NT2/D1 (cell line): ENCODE measurements at regions not wholly inside any gene's neighbourhood (a gene's known extent, or its start where the extent isn't known, plus 50 kb on each side); places are given as distances from the start of the nearest gene placed in this dataset.

Experiments used
- DNase-seq: peaks from one replicate; pipeline ENCODE4 v3.0.0-alpha.2; 2011; ENCODE audit warnings: low read depth, low spot score
- H3K27me3 ChIP-seq: 2 replicates; pipeline ENCODE4 v1.6.0; 2011; ENCODE audit warnings: mild to moderate bottlenecking; ENCODE audit not compliant: insufficient read length, insufficient read depth
- H3K36me3 ChIP-seq: 2 replicates; pipeline ENCODE4 v1.6.1; 2011; ENCODE audit warnings: mild to moderate bottlenecking, low read length, mixed read lengths; ENCODE audit not compliant: insufficient read depth, insufficient read length
- H3K4me1 ChIP-seq: 2 replicates; pipeline ENCODE4 v1.5.1; 2011; ENCODE audit not compliant: insufficient read depth, insufficient read length
- H3K4me3 ChIP-seq: 2 replicates; pipeline ENCODE4 v1.5.1; 2011; ENCODE audit warnings: low read depth; ENCODE audit not compliant: insufficient read length
- H3K9ac ChIP-seq: 2 replicates; pipeline ENCODE4 v1.6.0; 2011; ENCODE audit warnings: low read depth; ENCODE audit not compliant: insufficient read length
- H3K9me3 ChIP-seq: 2 replicates; pipeline ENCODE4 v1.5.1; 2011; ENCODE audit warnings: mild to moderate bottlenecking, low read length; ENCODE audit not compliant: insufficient read depth
- SUZ12 ChIP-seq: IDR thresholded peaks from 2 replicates; pipeline ENCODE4 v1.6.1; 2011; ENCODE audit not compliant: insufficient read length, insufficient read depth; ENCODE audit errors: extremely low read depth
- YY1 ChIP-seq: IDR thresholded peaks from 2 replicates; pipeline ENCODE4 v1.6.1; 2011; ENCODE audit not compliant: insufficient read length, insufficient read depth
- ZNF274 ChIP-seq: IDR thresholded peaks from 2 replicates; pipeline ENCODE4 v1.6.1; 2011; ENCODE audit warnings: mild to moderate bottlenecking, low read depth, low read length

DNA sequence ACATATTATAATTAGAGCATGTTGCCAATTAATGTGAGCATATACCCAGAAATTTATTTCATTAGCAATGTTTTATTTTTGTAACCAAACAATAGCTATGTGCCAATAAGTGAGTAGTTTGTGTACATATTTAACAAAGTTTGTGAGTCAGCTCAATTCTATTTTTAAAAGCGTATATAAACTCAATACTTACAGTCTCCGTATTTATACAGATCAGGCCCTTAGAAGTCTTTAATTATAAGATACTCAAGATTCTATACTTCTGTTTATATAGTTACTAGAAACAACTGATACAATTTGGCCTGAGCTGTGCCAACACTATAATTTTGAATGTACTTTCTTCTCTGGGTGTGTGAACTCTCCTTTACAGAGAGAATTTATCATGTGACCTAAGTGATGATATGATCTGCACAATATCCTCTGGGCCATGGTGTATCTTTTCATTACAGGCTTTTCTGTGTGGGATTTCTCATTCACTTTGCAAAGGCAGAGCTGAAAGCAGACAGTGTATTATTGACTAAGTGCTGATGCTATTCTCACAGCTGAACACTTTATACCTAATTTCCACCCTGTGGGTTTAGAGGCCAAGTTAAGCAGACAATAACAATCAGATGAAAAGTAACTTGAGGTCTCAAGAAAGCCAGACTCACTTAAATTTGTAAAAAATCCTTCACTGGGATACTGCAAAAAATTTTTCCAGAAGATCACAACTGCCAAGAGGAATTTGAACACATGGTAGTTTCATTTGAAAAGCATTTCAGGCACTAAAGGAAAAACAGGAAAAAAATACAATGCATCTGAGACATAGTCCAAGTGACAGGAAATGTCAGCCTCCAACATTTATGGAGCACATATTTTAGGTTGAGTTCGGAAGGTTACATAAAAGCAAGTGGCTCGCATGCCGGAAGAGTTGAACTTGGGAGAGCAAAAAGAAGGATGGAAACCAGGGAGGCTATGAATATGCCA lies 277.9 kb upstream of the SEMA6D start:
- Histone ChIP-seq H3K9me3 (no peaks in the 10 kb centered on the region), H3K27me3 (no peaks in the 10 kb centered on the region), H3K4me1 (no peaks in the 10 kb centered on the region), H3K36me3 (no peaks in the 10 kb centered on the region), H3K4me3 (no peak overlapping the region), H3K9ac (no peak overlapping the region)
- TF ChIP-seq ZNF274 = no peak
- TF ChIP-seq SUZ12 = no peak
- TF ChIP-seq YY1 = no peak
- no peak for DNase-seq

DNA sequence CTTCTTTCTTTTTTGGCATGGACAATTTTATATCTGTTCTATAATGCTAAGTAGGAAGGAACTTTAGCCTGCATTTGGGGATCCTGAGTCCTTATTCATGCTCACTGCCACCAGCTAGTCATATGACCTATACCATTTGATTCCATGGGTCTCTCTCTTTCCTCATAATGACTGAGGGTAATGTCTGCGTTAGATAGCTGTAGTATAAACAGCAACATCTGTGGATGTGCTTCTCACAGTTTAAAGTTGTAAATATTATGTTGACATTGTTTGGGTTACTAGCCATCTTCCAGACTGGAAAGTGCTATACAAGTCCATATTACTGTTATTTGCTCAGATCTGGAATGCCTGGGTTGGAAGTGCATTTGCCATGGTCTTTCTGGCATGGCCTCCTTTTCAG lies 274.9 kb upstream of the SEMA6D start:
- no peak overlapping the region for H3K4me3 ChIP-seq
- no peak overlapping the region for H3K9ac ChIP-seq
- H3K27me3 ChIP-seq = no peaks in the 10 kb centered on the region
- H3K4me1 ChIP-seq = no peaks in the 10 kb centered on the region
- H3K36me3 ChIP-seq = no peaks in the 10 kb centered on the region
- H3K9me3 ChIP-seq = no peaks in the 10 kb centered on the region
- no peak for TF ChIP-seq ZNF274
- no peak for DNase-seq

DNA sequence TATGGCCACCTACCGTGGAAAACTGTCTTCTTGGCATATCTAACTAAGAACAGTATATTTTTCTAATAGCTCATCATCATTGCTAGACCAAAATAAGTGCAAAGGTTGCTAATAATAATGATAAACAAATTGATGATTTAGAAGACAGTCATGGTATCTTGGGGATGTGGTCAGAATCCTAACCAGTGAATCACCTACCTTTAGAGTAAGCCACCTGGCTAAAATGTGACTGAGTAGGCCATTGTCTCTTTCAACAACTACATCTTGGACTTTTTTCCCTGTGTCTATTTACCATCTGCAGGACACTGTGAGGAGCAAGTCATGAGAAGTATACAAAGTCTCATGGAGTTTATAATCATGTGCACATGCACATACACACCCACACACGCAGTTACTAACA lies 273.5 kb upstream of the SEMA6D start:
- TF ChIP-seq SUZ12 = no peak
- TF ChIP-seq YY1 = no peak
- no peak for TF ChIP-seq ZNF274
- no peaks in the 10 kb centered on the region for H3K9me3 ChIP-seq
- DNase-seq = no peak
- no peak overlapping the region for H3K4me3 ChIP-seq
- no peaks in the 10 kb centered on the region for H3K27me3 ChIP-seq
- no peaks in the 10 kb centered on the region for H3K36me3 ChIP-seq
- no peaks in the 10 kb centered on the region for H3K4me1 ChIP-seq
- H3K9ac ChIP-seq = no peak overlapping the region

DNA sequence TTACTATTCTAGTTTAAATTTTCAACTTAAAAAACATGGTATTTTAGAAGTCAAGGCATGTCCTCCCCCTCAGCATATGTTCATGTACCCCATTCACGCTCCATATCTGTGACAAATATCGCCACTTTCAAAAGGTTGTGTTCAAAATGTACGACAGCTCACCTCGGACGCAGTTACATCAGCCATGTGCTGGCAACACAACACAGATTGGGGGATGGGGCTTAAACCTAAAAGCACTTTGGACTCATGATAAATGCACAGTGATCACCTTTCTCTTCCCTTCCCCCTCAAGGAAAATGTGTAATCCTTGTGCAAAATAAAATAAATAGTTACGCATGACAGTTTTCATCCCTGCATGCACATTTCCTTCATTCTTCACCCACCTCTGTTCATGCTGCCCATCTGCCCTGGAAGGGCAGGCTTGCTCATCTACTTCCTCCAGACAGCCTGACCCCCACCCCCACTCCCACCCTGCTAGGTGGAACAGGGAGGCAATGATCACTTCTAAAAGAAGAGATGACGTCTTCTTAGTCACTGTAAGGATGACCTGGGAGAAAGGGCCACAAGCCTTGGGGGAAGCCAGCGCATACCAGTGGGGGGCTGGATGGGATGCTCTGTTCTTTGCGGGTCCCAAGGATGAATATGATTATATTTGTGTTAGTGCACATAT lies 271.4 kb upstream of the SEMA6D start:
- TF ChIP-seq SUZ12 = no peak
- TF ChIP-seq ZNF274 = no peak
- no peak for TF ChIP-seq YY1
- Histone ChIP-seq H3K36me3 (no peaks in the 10 kb centered on the region), H3K27me3 (no peaks in the 10 kb centered on the region), H3K9ac (no peak overlapping the region), H3K4me3 (no peak overlapping the region), H3K9me3 (no peaks in the 10 kb centered on the region), H3K4me1 (no peaks in the 10 kb centered on the region)
- DNase-seq = no peak

DNA sequence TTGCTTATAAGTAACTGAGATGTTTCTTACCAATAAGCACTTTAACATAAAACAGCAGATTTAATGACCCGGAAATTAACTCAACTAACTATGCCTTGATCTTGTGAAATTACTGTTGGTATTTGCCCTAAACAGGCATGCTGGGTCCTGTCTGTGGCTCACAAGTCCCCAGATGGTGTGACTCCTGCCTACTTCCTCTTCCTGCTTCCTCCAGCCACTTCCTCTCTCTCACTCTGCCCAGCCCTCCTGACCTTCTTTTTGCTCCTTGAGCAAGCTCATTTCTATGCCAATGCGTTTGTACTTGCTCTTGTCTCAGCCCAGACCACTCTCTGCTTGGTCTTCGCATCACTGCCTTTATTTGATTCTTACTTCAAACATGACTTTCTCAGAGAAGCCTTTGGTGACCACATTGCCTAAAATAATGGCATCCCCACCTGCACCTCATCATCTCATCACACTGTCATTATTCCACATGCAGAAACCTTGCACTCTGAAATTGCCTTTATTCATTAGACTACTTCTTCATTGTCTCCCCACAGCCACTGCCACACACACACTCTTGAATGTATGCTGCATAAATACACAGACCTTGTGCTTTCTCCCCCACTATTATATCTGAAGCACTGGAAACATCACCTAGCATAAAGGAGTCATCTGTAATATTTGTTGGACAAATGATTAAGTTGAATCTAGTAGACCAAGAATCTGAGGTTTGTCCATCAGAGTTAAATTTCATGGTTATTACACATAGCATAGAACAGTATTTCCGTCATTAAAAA lies 256.3 kb upstream of the SEMA6D start:
- no peak for TF ChIP-seq SUZ12
- TF ChIP-seq YY1 = no peak
- no peak for TF ChIP-seq ZNF274
- Histone ChIP-seq H3K27me3 (no peaks in the 10 kb centered on the region), H3K4me1 (no peaks in the 10 kb centered on the region), H3K4me3 (no peak overlapping the region), H3K9ac (no peak overlapping the region), H3K9me3 (no peaks in the 10 kb centered on the region), H3K36me3 (no peaks in the 10 kb centered on the region)
- no peak for DNase-seq

DNA sequence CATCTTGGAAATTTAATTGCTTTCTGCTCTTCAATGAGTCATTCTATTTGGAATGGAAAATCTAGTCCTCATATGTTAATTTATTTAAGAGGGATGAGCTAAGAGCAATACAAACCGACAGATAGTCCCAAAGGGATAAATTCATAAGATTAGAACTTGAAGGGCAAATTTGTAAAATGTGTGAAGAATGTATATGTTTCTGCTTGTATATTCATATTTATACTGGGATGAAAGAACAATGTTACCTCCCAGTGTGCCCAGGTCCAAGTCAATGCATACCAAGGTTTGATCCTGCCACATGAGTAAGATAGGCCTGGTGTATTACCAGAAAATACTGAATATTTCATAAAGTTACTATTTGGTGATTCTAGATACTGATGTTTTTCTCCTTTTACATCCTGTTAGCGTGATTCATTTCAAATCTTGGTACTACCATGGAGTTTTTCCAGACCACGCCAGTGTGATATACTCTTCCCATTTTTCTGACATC lies 255.6 kb upstream of the SEMA6D start:
- no peak for TF ChIP-seq SUZ12
- no peak for TF ChIP-seq ZNF274
- TF ChIP-seq YY1 = no peak
- H3K4me3 ChIP-seq = no peak overlapping the region
- H3K4me1 ChIP-seq = no peaks in the 10 kb centered on the region
- no peaks in the 10 kb centered on the region for H3K27me3 ChIP-seq
- H3K36me3 ChIP-seq = no peaks in the 10 kb centered on the region
- no peak overlapping the region for H3K9ac ChIP-seq
- DNase-seq = no peak
- no peaks in the 10 kb centered on the region for H3K9me3 ChIP-seq
